ENCODE measurements at regions not wholly inside any gene's neighbourhood (a gene's known extent, or its start where the extent isn't known, plus 50 kb on each side); places are given as distances from the start of the nearest gene placed in this dataset.

DNA sequence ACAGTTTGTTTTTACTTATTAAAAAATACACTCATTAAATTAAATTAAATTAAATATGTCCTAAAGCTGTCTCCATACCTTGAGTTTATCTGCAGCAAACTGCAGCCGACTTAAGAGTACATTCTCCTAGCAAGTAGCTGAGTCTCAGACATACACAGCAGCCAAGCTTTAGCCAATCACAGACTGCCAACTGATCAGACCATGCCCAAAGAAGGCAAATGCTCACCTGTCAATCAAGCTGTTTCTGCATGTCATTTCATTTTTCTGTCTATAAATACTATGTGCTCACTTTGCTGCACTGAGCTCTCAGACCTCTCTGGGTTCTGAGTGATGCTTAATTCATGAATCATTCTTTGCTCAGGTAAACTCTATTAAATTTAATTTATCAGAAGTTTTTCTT is 280.9 kb upstream of the EPHA5 start:
- TF ChIP-seq, protein P1, sequence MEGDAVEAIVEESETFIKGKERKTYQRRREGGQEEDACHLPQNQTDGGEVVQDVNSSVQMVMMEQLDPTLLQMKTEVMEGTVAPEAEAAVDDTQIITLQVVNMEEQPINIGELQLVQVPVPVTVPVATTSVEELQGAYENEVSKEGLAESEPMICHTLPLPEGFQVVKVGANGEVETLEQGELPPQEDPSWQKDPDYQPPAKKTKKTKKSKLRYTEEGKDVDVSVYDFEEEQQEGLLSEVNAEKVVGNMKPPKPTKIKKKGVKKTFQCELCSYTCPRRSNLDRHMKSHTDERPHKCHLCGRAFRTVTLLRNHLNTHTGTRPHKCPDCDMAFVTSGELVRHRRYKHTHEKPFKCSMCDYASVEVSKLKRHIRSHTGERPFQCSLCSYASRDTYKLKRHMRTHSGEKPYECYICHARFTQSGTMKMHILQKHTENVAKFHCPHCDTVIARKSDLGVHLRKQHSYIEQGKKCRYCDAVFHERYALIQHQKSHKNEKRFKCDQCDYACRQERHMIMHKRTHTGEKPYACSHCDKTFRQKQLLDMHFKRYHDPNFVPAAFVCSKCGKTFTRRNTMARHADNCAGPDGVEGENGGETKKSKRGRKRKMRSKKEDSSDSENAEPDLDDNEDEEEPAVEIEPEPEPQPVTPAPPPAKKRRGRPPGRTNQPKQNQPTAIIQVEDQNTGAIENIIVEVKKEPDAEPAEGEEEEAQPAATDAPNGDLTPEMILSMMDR (IDR thresholded peaks at IDR 0.05): no peak
- TF ChIP-seq EP300 (IDR thresholded peaks at IDR 0.05) (no peak), POLR2A (IDR thresholded peaks at IDR 0.05; ENCODE audit: low read depth) (no peak)

All from esophagus muscularis mucosa (tissue), 4 donors.